ENCODE measurements at regions not wholly inside any gene's neighbourhood (a gene's known extent, or its start where the extent isn't known, plus 50 kb on each side); places are given as distances from the start of the nearest gene placed in this dataset.

- TF ChIP-seq USF2 (IDR thresholded peaks at IDR 0.05; ENCODE audit: low read depth, low read length) (no peak), USF2 (CRISPR knock-in tag; IDR thresholded peaks at IDR 0.05; ENCODE audit: borderline replicate concordance) (no peak), ZNF24 (IDR thresholded peaks at IDR 0.05) (no peak), PATZ1 (CRISPR knock-in tag; IDR thresholded peaks at IDR 0.05) (no peak), SYNCRIP (IDR thresholded peaks at IDR 0.05; ENCODE audit: insufficient read depth, low read depth, low read length) (no peak), CTCF (CRISPR knock-in tag; IDR thresholded peaks at IDR 0.05) (no peak), MYC (CRISPR knock-in tag; IDR thresholded peaks at IDR 0.05; ENCODE audit: borderline replicate concordance) (no peak), ZNF263 (CRISPR knock-in tag; IDR thresholded peaks at IDR 0.05) (no peak), SIN3A (IDR thresholded peaks at IDR 0.05; ENCODE audit: borderline replicate concordance, low read depth, low read length) (no peak), ZNF672 (CRISPR knock-in tag; IDR thresholded peaks at IDR 0.05) (no peak)
These were observed 85.5 kb downstream of the RIPK4 start for GRCh38 chr21:41681348-41681801.

All from HepG2 (cell line).